ENCODE measurements at regions not wholly inside any gene's neighbourhood (a gene's known extent, or its start where the extent isn't known, plus 50 kb on each side); places are given as distances from the start of the nearest gene placed in this dataset.

GRCh38 chr2:217738061-217738460 is 264.7 kb downstream of the TNS1 start:
- no TSS peak for BruUV-seq (replicated peaks)
- Histone ChIP-seq H3K36me3 (replicated peaks in 1 of 2; ENCODE audit: control insufficient read depth in 1 of 2, insufficient read depth in 2 of 2, low read length in 2 of 2) (no peaks in the 10 kb centered on the region), H3K27me3 (ENCODE audit: control insufficient read depth in 1 of 2, insufficient read depth in 2 of 2, low read length in 2 of 2) (peaks cover 0 to 10% of the 10 kb centered on the region in 2 experiments; a peak in 3 of 5 replicates), H3K9ac (ENCODE audit: insufficient read depth, low read depth, low read length) (no peak overlapping the region), H3K9me3 (ENCODE audit: low read length) (no peaks in the 10 kb centered on the region), H3K4me1 (ENCODE audit: insufficient read depth, low read length) (no peaks in the 10 kb centered on the region), H4K20me1 (ENCODE audit: insufficient read depth, low read length) (peaks cover 3% of the 10 kb centered on the region; the same call in 1 of the 2 replicates), H3K79me2 (ENCODE audit: insufficient read depth, low read length) (no peaks in the 10 kb centered on the region), H3K4me2 (ENCODE audit: low read depth, low read length) (no peak overlapping the region), H3K4me3 (replicated peaks in 1 of 3; ENCODE audit: insufficient read depth in 1 of 3, low read depth in 2 of 3, low read length in 3 of 3) (no peak overlapping the region), H2AFZ (ENCODE audit: low read length) (no peak overlapping the region), H3K27ac (ENCODE audit: extremely low read length, insufficient read depth, low read length) (no peak overlapping the region)
- CTCF ChIA-PET (ENCODE audit: low intra/inter-chr PET ratio, low total read pairs), result no interaction called here
- in situ Hi-C loops (cut with HindIII; ENCODE audit: extremely low pct_ligation_motif_present, low pct_unique_long_range_greater_than_20kb) (no loop called here), intact Hi-C loops (cut with micrococcal nuclease; ENCODE audit: unreplicated experiment) (no loop called here)
- TF ChIP-seq HNF4A (CRISPR knock-in tag; IDR thresholded peaks at IDR 0.05) (no peak), MAFK (conservative IDR thresholded peaks at IDR 0.05 in 1 of 2, IDR thresholded peaks at IDR 0.05 in 1 of 2; ENCODE audit: low read length in 2 of 2) (no peak)
- 41% methylated on average over 3 of the region's 3 CpGs for WGBS (ENCODE audit: low lambda C conversion rate)
- POLR2A ChIA-PET, result no interaction called here
- no peak for FAIRE-seq
- no peak for ATAC-seq
- no peak for DNase-seq (ENCODE audit: low spot score)

DNA sequence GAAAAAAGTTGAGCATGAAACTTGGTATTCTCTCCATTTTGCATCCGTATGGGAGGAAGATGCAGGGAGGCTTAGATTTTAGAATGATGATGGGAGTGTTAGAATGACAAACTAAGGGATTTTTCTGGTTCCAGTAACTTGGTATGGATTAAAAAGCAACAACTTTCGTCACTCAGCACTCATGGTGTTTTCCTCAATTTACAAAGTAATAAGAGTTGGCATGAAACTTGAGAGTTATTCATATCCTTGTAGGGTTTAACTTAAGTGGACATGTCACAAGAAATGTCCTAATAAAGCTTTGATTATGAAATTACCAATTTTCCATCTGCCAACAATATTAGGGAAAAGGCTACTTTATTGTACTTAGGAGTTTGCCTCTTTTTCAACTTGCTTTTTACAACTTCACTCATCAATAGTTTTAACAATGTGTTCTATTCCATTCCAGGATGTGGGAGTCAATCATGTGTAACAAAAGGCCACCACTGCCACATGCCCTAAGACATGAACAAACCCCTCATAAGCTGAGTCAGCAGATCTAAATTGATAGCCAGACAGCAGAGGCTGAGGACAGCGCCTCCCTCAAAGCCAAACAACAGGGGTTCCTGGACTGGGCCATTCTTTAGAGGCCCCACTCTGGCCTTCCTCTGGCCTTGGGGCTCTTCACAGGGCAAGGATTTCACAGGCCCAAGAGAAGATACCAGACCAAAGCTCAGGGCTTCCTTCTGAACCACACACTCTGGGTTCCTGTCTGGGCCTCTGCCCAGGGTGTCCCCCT is 265.8 kb downstream of the TNS1 start:
- 21% methylated on average over 3 of the region's 3 CpGs for WGBS (ENCODE audit: low lambda C conversion rate)
- no peak overlapping the region for H2AFZ ChIP-seq (ENCODE audit: low read length)
- no peaks in the 10 kb centered on the region for H3K79me2 ChIP-seq (ENCODE audit: insufficient read depth, low read length)
- H3K9me3 ChIP-seq (ENCODE audit: low read length), result no peaks in the 10 kb centered on the region
- H3K36me3 ChIP-seq (replicated peaks in 1 of 2; ENCODE audit: control insufficient read depth in 1 of 2, insufficient read depth in 2 of 2, low read length in 2 of 2), result no peaks in the 10 kb centered on the region
- H3K4me1 ChIP-seq (ENCODE audit: insufficient read depth, low read length), result no peaks in the 10 kb centered on the region
- no peak overlapping the region for H3K27ac ChIP-seq (ENCODE audit: extremely low read length, insufficient read depth, low read length)
- peaks cover 2 to 18% of the 10 kb centered on the region in 2 experiments; a peak in 3 of 5 replicates for H3K27me3 ChIP-seq (ENCODE audit: control insufficient read depth in 1 of 2, insufficient read depth in 2 of 2, low read length in 2 of 2)
- POLR2A ChIA-PET, result no interaction called here
- H3K4me3 ChIP-seq (replicated peaks in 1 of 3; ENCODE audit: insufficient read depth in 1 of 3, low read depth in 2 of 3, low read length in 3 of 3), result no peak overlapping the region
- H3K4me2 ChIP-seq (ENCODE audit: low read depth, low read length), result no peak overlapping the region
- CTCF ChIA-PET (ENCODE audit: low intra/inter-chr PET ratio, low total read pairs), result no interaction called here
- no peak for DNase-seq (ENCODE audit: low spot score)
- H3K9ac ChIP-seq (ENCODE audit: insufficient read depth, low read depth, low read length), result no peak overlapping the region
- peaks cover 3% of the 10 kb centered on the region; the same call in 1 of the 2 replicates for H4K20me1 ChIP-seq (ENCODE audit: insufficient read depth, low read length)
- no peak for ATAC-seq
- peak; percentile 46 for FAIRE-seq
- in situ Hi-C loops (cut with HindIII; ENCODE audit: extremely low pct_ligation_motif_present, low pct_unique_long_range_greater_than_20kb), result no loop called here
- intact Hi-C loops (cut with micrococcal nuclease; ENCODE audit: unreplicated experiment), result no loop called here
- TF ChIP-seq MAFF (IDR thresholded peaks at IDR 0.05; ENCODE audit: low read depth, low read length) (peak; percentile 98), MAFK (conservative IDR thresholded peaks at IDR 0.05 in 1 of 2, IDR thresholded peaks at IDR 0.05 in 1 of 2; ENCODE audit: low read length in 2 of 2) (peak; percentile 98 to 99), TBX2 (CRISPR knock-in tag; IDR thresholded peaks at IDR 0.05; ENCODE audit: borderline replicate concordance) (no peak), ZC3H4 (CRISPR knock-in tag; IDR thresholded peaks at IDR 0.05; ENCODE audit: borderline replicate concordance) (no peak)
- BruUV-seq (replicated peaks), result no TSS peak
